Activated CD8-positive, alpha-beta memory T cell treated with anti-CD3 and anti-CD28 coated beads, Interleukin-2, amount 50 U/mL, for 4 hours (primary cell): ENCODE measurements at regions not wholly inside any gene's neighbourhood (a gene's known extent, or its start where the extent isn't known, plus 50 kb on each side); places are given as distances from the start of the nearest gene placed in this dataset.
"Not testable (repeated sequence)": the region's sequence is repeated elsewhere in the genome, so short reads cannot be mapped to it uniquely, and the experiment has no call there.

Experiments used
- DNase-seq: peaks from one replicate; pipeline ENCODE4 v3.0.0-alpha.2; 2020

DNA sequence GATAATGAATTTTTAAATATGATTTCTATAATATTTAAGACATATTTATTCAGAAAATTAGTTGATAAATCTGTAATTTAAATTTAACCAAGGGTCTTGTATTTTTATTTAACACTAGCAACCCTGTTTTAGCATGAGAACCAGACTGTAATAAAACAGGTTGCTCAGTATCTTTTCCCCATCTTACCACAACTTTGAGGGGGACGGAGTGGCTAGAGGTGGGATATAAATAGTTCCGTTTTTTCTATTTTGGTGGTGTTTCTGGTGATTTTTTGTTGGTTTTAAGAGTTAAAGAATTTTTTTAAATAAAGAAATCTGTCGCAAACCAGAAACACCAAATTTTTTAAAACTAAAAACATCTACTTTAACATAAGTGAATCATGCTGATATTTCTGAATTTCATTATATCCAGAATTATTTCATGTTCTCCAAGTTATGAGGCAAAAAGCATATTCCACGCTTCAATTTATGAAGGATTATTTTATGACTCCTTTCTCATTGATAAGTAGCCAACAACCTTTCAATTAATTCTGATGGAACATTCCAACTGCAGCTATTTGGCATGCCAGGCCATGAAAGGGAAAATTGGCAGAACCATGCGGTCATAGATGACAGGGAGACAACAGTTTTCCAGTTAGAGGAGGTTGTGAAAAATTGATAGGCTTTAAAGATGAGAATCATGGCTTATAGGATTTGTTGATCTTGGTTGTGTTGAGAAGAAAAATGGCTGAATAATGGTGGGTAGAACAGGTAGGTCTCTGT lies 151.9 kb upstream of the CARMIL1 start:
- no peak for DNase-seq

DNA sequence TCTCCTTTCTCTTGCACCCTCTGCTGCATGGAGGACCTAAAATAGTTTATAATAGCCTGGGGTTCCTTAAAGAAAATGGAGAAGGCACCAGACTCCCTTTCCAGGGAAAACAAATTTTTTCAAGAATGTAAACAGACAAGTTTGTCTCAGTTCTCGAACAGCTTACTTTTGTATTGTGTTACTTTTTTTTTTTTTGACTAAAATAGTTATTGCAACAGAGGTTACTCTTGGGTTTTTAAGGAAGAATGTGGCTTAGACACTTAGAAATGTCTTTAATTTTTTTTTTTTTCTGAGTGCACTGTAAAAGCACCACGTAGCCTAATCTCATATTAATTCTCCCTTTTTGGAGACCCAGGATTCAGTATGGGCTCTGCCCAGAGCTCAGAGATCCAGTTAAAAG lies 148.7 kb upstream of the CARMIL1 start:
- no peak for DNase-seq

DNA sequence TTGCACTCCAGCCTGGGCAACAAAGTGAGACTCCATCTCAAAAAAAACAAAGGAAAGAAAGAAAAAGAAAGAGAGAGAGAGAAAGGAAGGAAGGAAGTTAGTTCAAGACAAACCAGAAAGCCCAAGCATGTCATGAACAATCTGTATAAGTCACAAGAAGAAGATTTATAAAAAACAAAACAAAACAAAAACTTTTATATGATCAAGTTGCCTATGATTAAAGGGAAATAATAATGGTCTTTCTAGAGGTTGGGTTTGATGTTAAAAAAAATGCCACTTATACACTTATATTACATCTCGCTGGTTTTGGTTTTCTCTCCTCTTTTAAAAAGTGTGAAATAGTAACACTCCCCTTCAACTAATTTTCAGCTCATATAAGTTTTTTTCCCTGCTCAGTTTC lies 146.2 kb upstream of the CARMIL1 start:
- DNase-seq, result no peak

DNA sequence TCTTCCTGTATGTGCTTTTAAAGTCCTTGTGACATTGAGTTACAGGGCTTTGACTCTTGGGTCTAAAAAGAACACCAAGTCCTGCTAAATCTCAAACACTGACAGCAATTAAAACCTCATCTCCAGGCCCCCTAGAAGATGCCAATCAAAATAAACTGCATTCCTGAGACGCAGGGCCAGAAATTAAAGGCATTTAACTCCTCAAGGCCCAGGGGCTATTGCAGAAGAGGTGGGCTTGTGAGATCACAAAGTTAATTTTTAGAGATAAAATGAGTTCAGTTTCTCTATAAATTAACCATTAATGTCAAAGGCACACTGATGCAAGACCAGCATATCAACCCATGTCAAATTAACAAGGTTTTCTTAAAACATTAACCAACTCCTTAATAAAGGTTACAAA lies 145.6 kb upstream of the CARMIL1 start:
- DNase-seq, result no peak

DNA sequence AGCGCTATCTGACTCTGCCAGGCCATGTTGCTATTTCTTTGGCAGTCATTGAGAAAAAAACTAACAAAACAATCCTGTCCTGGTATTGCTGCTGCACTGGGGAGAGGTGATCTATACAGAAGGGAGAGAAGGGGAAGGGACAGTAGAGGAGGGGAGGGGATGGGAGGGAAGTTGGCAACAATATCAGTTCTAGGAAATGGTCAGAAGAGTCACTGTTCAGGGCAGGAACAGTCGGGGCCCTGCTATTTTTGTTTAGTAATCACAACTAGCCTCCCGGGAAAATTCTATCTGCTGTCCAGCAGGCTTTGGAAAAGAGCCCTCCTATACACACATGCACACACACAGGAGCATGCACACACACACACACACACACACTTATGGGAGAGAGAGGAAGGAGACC lies 142.3 kb upstream of the CARMIL1 start:
- no peak for DNase-seq

DNA sequence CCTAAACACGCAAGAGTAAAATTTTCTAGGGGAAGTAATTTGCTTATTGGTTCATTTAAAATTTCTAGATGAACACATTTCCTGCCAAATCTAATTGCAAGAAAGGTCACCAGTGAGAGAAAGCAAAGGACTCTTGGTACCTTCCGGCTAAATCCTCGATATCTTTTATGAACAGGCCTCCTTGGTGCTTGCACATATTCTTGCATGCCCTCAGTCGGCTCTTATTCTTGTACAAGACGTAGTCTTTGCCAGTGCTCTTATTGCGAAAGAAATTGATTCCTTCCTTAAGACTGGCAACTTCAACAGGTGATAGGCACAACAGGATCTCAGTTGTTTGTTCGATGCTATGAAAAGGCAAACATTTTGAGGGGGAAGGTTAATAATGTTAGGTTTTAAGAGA lies 141.7 kb upstream of the CARMIL1 start:
- DNase-seq, result no peak

DNA sequence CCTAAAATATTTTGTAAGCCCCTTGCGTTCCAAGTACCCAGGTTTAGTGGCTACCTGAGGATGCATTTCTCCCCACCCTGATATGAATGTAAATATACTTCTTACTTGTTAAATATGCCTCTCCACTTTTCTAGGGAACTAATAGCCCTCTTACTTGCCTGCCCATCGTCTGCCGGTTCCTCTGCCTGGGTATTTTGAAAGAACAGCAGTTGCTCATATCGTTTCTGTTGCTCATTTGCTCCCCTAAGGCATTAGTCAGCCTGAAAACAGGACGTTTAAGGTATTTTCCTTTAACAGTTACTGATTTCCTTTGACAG lies 141.3 kb upstream of the CARMIL1 start:
- peak; percentile 38 for DNase-seq

DNA sequence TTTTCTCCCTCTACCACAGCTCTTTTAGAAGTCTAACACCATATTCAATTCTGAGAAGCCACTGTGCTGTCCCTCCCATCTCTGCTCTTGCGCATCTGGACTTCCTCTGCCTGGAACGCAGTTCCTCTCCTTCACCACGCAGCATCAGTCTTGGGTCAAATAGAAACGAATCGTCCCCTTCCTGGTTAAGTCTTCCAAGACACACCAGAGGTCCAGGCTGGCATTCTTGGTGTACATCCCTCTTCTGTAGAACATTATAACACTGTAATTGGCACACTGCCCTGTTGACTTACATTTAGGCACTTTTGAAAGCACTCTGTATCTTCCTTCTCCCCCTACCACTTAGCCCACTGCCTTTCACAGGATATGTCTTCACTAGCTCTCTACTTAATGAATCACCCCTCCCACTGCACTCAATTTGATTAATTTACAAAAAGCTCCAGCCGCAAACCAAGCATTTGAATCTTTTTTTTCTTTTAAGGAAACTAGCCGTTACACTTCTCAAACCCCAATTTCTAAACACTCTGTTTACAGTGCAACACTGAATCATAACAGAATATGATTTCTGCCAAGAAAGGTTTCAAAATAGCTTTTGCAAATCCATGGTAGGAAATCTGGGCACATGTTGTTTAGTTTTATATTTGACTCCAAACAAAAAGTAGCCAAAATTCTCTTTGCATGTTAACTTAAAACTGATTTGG lies 140.8 kb upstream of the CARMIL1 start:
- DNase-seq, result peak; percentile 48

DNA sequence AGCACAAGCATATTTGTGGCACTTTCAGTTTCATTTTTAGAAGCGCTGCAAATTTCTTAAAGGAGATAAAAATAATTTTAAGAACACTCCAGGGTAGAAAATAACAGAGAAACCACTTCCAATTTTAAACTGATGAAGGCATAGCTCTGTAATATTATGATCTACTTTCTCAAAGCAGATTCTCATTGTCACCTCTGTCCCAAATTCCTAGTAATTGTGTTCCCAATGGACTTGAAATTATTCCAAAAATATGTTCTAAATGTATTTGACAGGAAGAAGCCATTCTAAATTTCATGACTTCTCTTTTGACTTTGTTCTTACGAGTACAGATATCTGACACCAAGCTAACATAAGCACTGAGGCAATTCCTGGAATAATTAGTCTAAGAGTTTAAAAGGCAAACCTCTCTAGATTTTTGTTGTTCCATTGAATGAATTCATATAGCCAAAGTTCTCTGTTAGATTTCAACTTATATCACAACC lies 140.2 kb upstream of the CARMIL1 start:
- DNase-seq, result no peak

DNA sequence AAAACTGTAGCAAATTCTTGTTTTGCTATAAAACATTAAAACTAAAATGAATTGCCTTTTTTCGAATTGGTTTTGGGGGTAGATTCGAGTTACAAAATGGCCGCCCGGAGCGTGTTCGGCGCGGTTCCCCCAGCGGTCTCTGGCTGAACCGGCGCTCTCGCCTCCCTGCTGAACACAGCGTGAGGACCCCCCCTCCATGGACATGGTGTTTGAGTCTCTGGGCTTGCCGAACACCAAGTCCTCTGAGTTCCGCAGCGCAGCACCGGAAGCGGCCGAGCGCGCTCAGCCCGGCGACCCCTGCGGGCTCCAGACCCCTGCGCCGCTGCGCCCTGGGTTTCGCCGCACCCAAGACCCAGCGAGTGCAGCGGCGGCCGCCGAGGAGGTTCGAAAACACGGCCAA lies 139.6 kb upstream of the CARMIL1 start:
- DNase-seq, result not testable (repeated sequence)

DNA sequence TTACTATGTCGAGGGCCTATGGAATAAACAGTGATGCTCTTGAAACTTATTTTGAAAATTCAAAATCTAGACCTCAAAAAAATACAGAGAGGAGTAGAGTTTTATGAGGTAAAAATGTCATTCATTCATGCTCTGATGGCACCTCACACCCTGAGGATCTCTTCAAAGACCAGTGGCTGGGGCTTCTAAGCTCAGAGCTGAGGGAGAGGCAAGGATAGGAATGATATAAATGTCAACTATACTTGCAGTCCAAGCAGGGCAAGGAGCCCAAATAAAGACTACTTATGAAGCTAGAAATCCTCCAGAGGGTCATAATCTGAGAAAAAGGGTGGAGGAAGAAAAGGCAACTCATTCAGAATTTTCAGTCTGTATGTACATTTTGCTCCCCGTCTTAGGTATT lies 136.7 kb upstream of the CARMIL1 start:
- no peak for DNase-seq

DNA sequence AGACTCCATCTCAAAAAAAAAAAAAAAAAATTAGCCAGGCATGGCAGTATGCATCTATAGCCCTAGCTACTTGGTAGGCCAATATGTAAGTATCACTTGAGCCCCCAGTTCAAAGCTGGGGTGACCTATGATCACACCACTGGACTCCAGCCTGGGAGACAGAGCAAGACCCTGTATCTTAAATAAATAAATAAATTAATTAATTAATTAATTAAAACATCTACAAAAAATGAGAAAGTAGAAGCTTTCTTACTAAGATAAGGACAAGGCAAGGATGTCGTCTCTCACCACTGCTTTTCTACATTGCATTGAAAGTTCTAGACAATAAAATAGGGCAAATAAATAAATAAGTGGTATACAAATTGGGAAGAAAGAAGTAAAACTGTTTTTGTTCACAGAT lies 134.3 kb upstream of the CARMIL1 start:
- DNase-seq, result no peak

DNA sequence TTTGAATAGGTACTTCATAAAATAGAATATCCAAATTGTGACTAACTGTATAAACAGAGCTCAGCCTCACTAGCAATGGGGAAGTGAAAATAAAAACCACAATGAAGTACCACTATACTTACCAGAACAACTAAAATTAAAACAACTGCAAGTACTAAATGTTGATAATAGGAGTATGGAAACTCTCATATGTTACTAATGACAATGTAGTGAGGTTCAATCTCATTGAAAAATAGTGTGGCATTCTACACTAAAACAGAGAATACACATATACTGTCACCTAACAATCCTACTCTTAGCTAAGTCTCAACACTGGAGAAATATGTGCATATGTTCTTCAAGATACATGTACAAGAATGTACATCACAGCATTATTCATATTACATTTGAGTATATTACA lies 132.0 kb upstream of the CARMIL1 start:
- no peak for DNase-seq

DNA sequence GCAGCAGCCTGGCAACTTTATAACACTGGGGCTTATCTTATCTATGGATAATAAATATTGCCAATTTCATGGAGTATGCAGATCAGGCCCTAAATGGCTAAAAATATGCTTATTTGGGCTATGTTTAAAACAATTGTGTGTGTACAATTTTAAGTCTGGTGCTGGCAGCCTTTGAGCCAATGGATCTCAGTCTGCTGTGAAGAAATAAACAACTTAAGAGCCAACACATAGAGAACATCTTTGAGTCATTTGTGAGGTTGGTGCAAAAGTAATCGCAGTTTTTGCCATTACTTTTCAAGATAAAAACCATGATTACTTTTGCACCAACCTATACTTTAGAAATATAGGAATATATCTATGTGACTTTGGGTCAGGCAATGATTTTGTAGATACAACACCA lies 129.1 kb upstream of the CARMIL1 start:
- DNase-seq, result no peak

DNA sequence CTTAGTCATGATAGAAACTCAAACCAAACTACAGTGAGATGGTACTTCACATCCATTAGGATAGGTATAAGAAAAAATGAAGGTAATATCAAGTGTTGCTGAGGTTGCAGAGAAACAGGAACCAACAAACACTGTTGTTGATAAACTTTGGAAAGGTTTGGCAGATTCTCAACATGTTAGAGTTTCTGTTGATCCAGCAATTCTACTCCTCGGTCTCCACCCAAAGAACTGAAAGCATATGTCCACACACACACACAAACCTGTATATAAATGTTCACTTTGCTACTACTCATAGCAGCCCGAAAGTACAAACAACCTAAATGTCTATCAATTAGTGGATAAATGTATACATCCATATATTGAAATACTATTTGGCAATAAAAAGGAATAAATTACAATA lies 128.3 kb upstream of the CARMIL1 start:
- DNase-seq, result no peak

DNA sequence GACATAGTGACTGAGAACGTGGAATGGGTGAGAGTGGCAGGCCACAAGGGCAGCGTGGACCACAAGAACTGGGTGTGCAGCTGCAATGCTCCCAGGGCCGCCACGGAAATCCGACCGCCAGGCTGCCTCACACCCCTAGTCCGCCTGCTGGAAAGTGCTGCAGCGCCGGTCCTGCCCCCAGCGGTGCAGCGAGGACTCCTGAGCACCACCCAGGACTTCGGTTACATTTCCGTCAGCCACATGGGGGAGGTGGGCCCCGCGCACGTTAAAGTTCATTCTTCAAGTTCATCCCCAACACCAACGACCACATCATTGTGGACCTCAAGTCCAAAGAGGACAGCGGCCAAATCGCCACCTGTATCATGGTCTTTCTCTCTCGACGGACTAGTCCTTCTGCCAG lies 126.1 kb upstream of the CARMIL1 start:
- DNase-seq, result no peak

DNA sequence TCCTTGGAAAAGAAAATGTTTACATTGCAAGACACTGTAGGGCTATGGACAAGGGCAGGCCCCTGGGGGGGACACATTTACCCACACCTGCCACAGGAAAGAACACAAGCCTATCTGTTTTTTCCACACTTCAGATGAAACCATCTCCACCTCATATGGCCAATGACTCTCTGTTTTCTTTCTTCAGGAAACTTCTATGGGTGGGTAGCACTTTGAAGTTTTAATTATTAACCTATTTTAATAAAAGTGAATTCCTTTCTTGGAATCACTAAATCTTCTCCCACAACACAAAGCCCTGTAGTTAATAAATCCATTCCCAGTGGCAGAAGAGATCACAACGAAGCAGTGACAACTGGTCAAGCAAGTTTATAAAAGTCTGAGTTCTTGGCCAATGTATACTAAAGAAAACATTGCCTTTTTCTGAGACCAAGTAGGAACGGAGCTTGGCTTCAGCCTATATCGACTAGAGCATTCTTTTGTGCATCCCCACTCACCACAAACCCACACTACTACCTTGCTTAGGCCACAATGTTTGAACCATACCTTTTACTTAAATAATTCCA lies 125.1 kb upstream of the CARMIL1 start:
- no peak for DNase-seq

DNA sequence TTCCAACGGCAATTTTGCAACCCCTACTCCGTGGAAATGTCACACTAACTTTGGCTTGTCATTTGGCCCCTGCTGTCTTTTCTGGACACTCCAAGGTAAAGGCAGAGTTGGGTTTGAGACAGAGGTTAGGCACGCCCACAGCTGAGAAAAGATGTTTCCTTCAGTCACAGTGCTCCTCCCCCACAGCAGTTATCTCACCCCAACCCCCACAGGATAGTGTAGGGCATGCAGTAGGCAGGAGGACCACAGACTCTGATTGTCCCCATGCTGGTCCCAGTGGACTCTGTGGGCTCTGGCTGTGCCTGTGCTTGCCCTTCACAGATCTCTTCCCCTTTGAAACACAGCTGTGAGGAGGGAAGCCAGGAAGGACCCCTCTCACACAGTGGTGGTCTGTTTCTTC lies 124.0 kb upstream of the CARMIL1 start:
- no peak for DNase-seq

DNA sequence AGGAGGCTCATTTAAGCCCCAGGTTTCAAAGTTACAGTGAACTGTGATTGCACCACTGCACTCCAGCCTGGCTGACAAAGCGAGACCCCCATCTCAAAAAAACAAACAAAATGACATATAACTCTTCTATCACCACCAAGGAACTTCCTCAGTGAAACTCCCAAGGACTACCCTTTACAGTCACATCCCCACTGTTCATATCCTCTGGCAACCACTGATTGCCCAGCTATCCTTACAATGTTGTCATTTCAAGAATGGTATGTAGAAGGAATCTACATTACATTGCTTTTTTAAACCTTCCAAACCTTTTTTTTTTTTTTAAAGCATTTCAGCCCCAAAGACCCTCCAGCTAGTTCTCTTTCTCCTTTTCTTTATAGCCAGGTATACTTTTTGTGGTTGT lies 123.1 kb upstream of the CARMIL1 start:
- DNase-seq, result no peak

DNA sequence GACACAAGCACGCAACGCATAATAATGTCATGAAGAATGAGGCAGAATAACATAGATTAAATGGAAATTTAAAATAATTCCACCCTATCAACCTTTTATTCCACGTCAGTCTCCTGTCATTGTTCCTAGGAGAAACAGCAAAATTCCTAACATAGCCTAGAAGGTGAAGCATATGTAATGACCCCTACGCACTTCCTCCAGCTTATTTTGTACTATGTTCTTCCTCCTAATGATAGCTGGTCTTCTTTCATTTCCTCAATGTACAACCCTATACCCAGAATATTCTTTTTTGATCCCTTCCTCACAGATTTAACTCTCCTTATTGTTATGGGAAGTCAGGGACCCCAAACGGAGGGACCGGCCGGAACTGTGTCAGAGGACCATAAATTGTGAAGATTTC lies 122.0 kb upstream of the CARMIL1 start:
- DNase-seq, result no peak

DNA sequence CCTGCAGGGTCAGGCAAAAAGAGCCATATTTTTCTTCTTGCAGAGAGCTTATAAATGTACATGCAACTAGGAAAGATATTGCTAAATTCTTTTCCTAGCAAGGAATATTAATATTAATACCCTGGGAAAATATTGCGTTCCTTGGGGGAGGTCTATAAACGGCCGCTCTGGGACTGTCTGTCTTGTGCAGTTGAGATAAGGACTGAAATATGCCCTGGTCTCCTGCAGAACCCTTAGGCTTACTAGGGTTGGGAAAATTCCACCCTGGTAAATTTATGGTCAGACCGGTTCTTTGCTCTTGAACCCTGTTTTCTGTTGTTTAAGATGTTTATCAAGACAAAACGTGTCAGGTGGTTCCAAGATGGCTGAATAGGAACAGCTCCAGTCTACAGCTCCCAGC lies 121.3 kb upstream of the CARMIL1 start:
- no peak for DNase-seq

DNA sequence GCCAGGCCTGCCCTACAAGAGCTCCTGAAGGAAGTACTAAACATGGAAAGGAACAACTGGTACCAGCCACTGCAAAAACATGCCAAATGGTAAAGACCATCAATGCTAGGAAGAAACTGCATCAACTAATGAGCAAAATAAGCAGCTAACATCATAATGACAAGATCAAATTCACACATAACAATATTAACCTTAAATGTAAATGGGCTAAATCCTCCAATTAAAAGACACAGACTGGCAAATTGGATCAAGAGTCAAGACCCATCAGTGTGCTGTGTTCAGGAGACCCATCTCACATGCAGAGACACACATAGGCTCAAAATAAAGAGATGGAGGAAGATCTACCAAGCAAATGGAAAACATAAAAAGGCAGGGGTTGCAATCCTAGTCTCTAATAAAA lies 119.0 kb upstream of the CARMIL1 start:
- not testable (repeated sequence) for DNase-seq

DNA sequence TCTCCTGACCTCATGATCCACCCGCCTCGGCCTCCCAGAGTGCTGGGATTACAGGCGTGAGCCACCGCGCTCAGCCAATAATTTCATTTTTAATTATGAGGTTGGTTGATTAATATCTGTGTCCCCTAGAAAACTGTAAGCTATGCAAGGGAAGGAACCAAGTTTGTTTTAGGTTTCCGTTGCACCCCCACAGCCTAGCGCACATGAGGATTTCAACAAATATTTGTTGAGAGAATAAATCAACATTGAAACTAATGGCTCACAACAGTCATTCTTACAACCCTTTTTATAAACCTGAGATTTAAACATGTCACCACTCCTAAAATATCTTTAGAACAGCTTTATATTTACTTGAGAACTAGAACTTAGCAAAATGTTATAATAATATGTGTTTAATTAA lies 114.0 kb upstream of the CARMIL1 start:
- no peak for DNase-seq

DNA sequence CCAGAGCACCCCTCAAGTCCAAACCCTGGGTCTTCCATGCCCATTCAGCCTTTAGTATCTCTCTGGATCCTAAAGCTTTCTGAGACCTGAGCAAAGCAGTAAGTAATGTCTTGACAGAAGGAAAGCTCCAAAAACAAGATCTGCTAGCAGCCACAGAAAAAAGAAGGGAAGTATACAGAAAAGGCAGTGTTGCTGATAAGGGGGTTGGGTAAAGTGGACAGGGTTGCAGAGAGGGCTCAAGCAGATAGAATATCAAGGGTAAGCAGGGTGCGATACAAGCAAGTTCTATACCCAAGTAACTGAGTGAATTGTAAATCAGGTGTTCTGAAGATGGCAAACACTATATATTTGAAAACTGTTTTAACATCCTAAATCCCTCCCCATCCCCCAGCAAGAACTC lies 113.4 kb upstream of the CARMIL1 start:
- no peak for DNase-seq
